Naive thymus-derived CD8-positive, alpha-beta T cell (primary cell): ENCODE measurements at regions not wholly inside any gene's neighbourhood (a gene's known extent, or its start where the extent isn't known, plus 50 kb on each side); places are given as distances from the start of the nearest gene placed in this dataset.

ENCODE experiments used
- ATAC-seq, 2 donors: fragments of 150-1000 bp; cut with Tn5 transposase in 1 of 2; sonication (Bioruptor Pico), chemical (Tn5 transposase) in 1 of 2; 1 replicate in 1 of 2; 2 replicates in 1 of 2; pipeline ENCODE4 v1.10.0; 2021; ENCODE audit warnings: mild to moderate bottlenecking in 2 of 2, moderate library complexity in 2 of 2
- POLR2A ChIA-PET: fragments of 350-600 bp; sonication (Branson Sonifier 250); formaldehyde crosslinking; loops from one replicate; lab custom pipeline; 2021; ENCODE audit warnings: antibody characterized with exemption; lab: Charles Lee
- DNase-seq, 10 donors: peaks; one replicate each; pipeline versions ENCODE4 v3.0.0 to v3.0.0-alpha.2; 2020 to 2022
- H3K27ac Mint-ChIP-seq, 10 donors: one replicate each; pipeline ENCODE4 v1.8.0; 2020 to 2022; ENCODE audit warnings: mild to moderate bottlenecking in 10 of 10, mixed read lengths in 10 of 10, moderate library complexity in 4 of 10, inconsistent platforms in 1 of 10
- H3K27me3 Mint-ChIP-seq, 5 donors: one replicate each; pipeline ENCODE4 v1.8.0; 2021 to 2022; ENCODE audit warnings: mixed read lengths in 5 of 5
- H3K36me3 Mint-ChIP-seq, 3 donors: one replicate each; pipeline ENCODE4 v1.8.0; 2020 to 2022; ENCODE audit warnings: mixed read lengths in 3 of 3, mild to moderate bottlenecking in 2 of 3, inconsistent platforms in 1 of 3
- H3K4me1 Mint-ChIP-seq, 4 donors: one replicate each; pipeline ENCODE4 v1.8.0; 2021 to 2022; ENCODE audit warnings: mixed read lengths in 4 of 4
- H3K4me3 Mint-ChIP-seq, 10 donors: one replicate each; pipeline ENCODE4 v1.8.0; 2020 to 2022; ENCODE audit warnings: mild to moderate bottlenecking in 10 of 10, mixed read lengths in 10 of 10, moderate library complexity in 6 of 10, inconsistent platforms in 1 of 10
- H3K9me3 Mint-ChIP-seq, 9 donors: one replicate each; pipeline ENCODE4 v1.8.0; 2020 to 2022; ENCODE audit warnings: mixed read lengths in 9 of 9, mild to moderate bottlenecking in 3 of 9, inconsistent platforms in 1 of 9, moderate library complexity in 1 of 9

GRCh38 chr18:73691624-73692023 lies 456.0 kb downstream of the FBXO15 start:
- H3K4me3 Mint-ChIP-seq: no peak overlapping the region
- H3K27me3 Mint-ChIP-seq: peaks cover 0 to 4% (median 0%) of the 10 kb centered on the region in 5 donors
- H3K36me3 Mint-ChIP-seq: no peaks in the 10 kb centered on the region
- DNase-seq: no peak
- H3K9me3 Mint-ChIP-seq: peaks cover 0 to 3% (median 0%) of the 10 kb centered on the region in 9 donors
- no peak overlapping the region for H3K27ac Mint-ChIP-seq
- POLR2A ChIA-PET: no interaction called here
- no peaks in the 10 kb centered on the region for H3K4me1 Mint-ChIP-seq
- ATAC-seq: no peak

GRCh38 chr18:73691118-73691517 lies 456.5 kb downstream of the FBXO15 start:
- no peaks in the 10 kb centered on the region for H3K36me3 Mint-ChIP-seq
- peaks cover 0 to 3% (median 0%) of the 10 kb centered on the region in 9 donors for H3K9me3 Mint-ChIP-seq
- H3K4me1 Mint-ChIP-seq: no peaks in the 10 kb centered on the region
- no peak for DNase-seq
- H3K27ac Mint-ChIP-seq: no peak overlapping the region
- H3K27me3 Mint-ChIP-seq: peaks cover 0 to 4% (median 0%) of the 10 kb centered on the region in 5 donors
- no peak for ATAC-seq
- no peak overlapping the region for H3K4me3 Mint-ChIP-seq
- POLR2A ChIA-PET: no interaction called here

- no peak for ATAC-seq
- peaks cover 0 to 3% (median 0%) of the 10 kb centered on the region in 9 donors for H3K9me3 Mint-ChIP-seq
Measured at GRCh38 chr18:73690222-73690621, 457.4 kb downstream of the FBXO15 start.

GRCh38 chr18:73688851-73689711 lies 458.6 kb downstream of the FBXO15 start:
- H3K9me3 Mint-ChIP-seq: peaks cover 0 to 3% (median 0%) of the 10 kb centered on the region in 9 donors
- DNase-seq (no peak), ATAC-seq (no peak)
- H3K4me3 Mint-ChIP-seq: no peak overlapping the region
- POLR2A ChIA-PET: no interaction called here
- H3K4me1 Mint-ChIP-seq: no peaks in the 10 kb centered on the region
- H3K27me3 Mint-ChIP-seq: peaks cover 0 to 4% (median 0%) of the 10 kb centered on the region in 5 donors
- H3K27ac Mint-ChIP-seq: no peak overlapping the region
- H3K36me3 Mint-ChIP-seq: no peaks in the 10 kb centered on the region

More at GRCh38 chr18:73690222-73690621, 457.4 kb downstream of the FBXO15 start:
- Mint-ChIP-seq H3K4me1 (no peaks in the 10 kb centered on the region), H3K27me3 (peaks cover 0 to 4% (median 0%) of the 10 kb centered on the region in 5 donors), H3K36me3 (no peaks in the 10 kb centered on the region), H3K4me3 (no peak overlapping the region), H3K27ac (no peak overlapping the region)
- POLR2A ChIA-PET: no interaction called here
- DNase-seq: no peak

GRCh38 chr18:73688161-73688560 lies 459.5 kb downstream of the FBXO15 start:
- H3K36me3 Mint-ChIP-seq: no peaks in the 10 kb centered on the region
- peaks cover 0 to under 1% (median 0%) of the 10 kb centered on the region in 5 donors for H3K27me3 Mint-ChIP-seq
- no peak overlapping the region for H3K27ac Mint-ChIP-seq
- H3K4me1 Mint-ChIP-seq: no peaks in the 10 kb centered on the region
- DNase-seq: no peak
- peaks cover 0 to 3% (median 0%) of the 10 kb centered on the region in 9 donors for H3K9me3 Mint-ChIP-seq
- no peak overlapping the region for H3K4me3 Mint-ChIP-seq
- POLR2A ChIA-PET: no interaction called here
- ATAC-seq: no peak

- no peak for DNase-seq
- no peaks in the 10 kb centered on the region for H3K36me3 Mint-ChIP-seq
- POLR2A ChIA-PET: no interaction called here
- no peak overlapping the region for H3K4me3 Mint-ChIP-seq
- H3K27me3 Mint-ChIP-seq: no peaks in the 10 kb centered on the region
- no peaks in the 10 kb centered on the region for H3K9me3 Mint-ChIP-seq
- no peak for ATAC-seq
- H3K27ac Mint-ChIP-seq: no peak overlapping the region
- H3K4me1 Mint-ChIP-seq: no peaks in the 10 kb centered on the region
Measured at GRCh38 chr18:73684647-73685046, 463.0 kb downstream of the FBXO15 start.

- H3K36me3 Mint-ChIP-seq: no peaks in the 10 kb centered on the region
- H3K9me3 Mint-ChIP-seq: no peaks in the 10 kb centered on the region
- no peak overlapping the region for H3K4me3 Mint-ChIP-seq
- DNase-seq (no peak), ATAC-seq (no peak)
- POLR2A ChIA-PET: no interaction called here
- no peaks in the 10 kb centered on the region for H3K27me3 Mint-ChIP-seq
- no peak overlapping the region for H3K27ac Mint-ChIP-seq
- H3K4me1 Mint-ChIP-seq: no peaks in the 10 kb centered on the region
Measured at GRCh38 chr18:73683409-73684238, 464.0 kb downstream of the FBXO15 start.

GRCh38 chr18:73681912-73682311 lies 465.7 kb downstream of the FBXO15 start:
- Mint-ChIP-seq H3K4me1 (no peaks in the 10 kb centered on the region), H3K4me3 (no peak overlapping the region), H3K36me3 (no peaks in the 10 kb centered on the region), H3K9me3 (peaks cover 0 to 3% (median 0%) of the 10 kb centered on the region in 9 donors), H3K27ac (no peak overlapping the region), H3K27me3 (no peaks in the 10 kb centered on the region)
- ATAC-seq (no peak), DNase-seq (no peak)
- POLR2A ChIA-PET: no interaction called here

- ATAC-seq (no peak), DNase-seq (no peak)
- H3K4me1 Mint-ChIP-seq: no peaks in the 10 kb centered on the region
- H3K4me3 Mint-ChIP-seq: no peak overlapping the region
- H3K27me3 Mint-ChIP-seq: no peaks in the 10 kb centered on the region
- H3K36me3 Mint-ChIP-seq: no peaks in the 10 kb centered on the region
- peaks cover 0 to 3% (median 0%) of the 10 kb centered on the region in 9 donors for H3K9me3 Mint-ChIP-seq
- peak overlapping the region in 1 of 10 donors; percentile 57 for H3K27ac Mint-ChIP-seq
- POLR2A ChIA-PET: no interaction called here
Measured at GRCh38 chr18:73681398-73681797, 466.2 kb downstream of the FBXO15 start.

GRCh38 chr18:73679941-73680712 lies 467.5 kb downstream of the FBXO15 start:
- POLR2A ChIA-PET: no interaction called here
- Mint-ChIP-seq H3K36me3 (no peaks in the 10 kb centered on the region), H3K4me3 (no peak overlapping the region), H3K4me1 (no peaks in the 10 kb centered on the region), H3K9me3 (peaks cover 0 to 3% (median 0%) of the 10 kb centered on the region in 9 donors), H3K27me3 (peaks cover 0 to 4% (median 0%) of the 10 kb centered on the region in 5 donors), H3K27ac (no peak overlapping the region)
- no peak for DNase-seq
- ATAC-seq: no peak

GRCh38 chr18:73677450-73677849 lies 470.2 kb downstream of the FBXO15 start:
- no peak overlapping the region for H3K27ac Mint-ChIP-seq
- H3K4me1 Mint-ChIP-seq: no peaks in the 10 kb centered on the region
- no peak for ATAC-seq

GRCh38 chr18:73674125-73674865 lies 473.3 kb downstream of the FBXO15 start:
- POLR2A ChIA-PET: no interaction called here
- H3K27ac Mint-ChIP-seq: no peak overlapping the region
- no peak overlapping the region for H3K4me3 Mint-ChIP-seq
- no peak for ATAC-seq
- DNase-seq: no peak
- H3K9me3 Mint-ChIP-seq: peaks cover 0 to 5% (median 0%) of the 10 kb centered on the region in 9 donors
- H3K4me1 Mint-ChIP-seq: no peaks in the 10 kb centered on the region
- H3K27me3 Mint-ChIP-seq: peaks cover 0 to 8% (median 0%) of the 10 kb centered on the region in 5 donors
- no peaks in the 10 kb centered on the region for H3K36me3 Mint-ChIP-seq

More at GRCh38 chr18:73677450-73677849, 470.2 kb downstream of the FBXO15 start:
- Mint-ChIP-seq H3K36me3 (no peaks in the 10 kb centered on the region), H3K27me3 (peaks cover 0 to 5% (median 0%) of the 10 kb centered on the region in 5 donors), H3K9me3 (peaks cover 0 to 5% (median 0%) of the 10 kb centered on the region in 9 donors), H3K4me3 (no peak overlapping the region)
- POLR2A ChIA-PET: no interaction called here
- no peak for DNase-seq
